HepG2 (cell line): ENCODE measurements at regions not wholly inside any gene's neighbourhood (a gene's known extent, or its start where the extent isn't known, plus 50 kb on each side); places are given as distances from the start of the nearest gene placed in this dataset.

ENCODE experiments used
- ATAC-seq: fragments of 200-7000 bp; cut with Tn5 transposase; 3 replicates; pipeline ENCODE4 v1.9.1; 2020; ENCODE audit warnings: mild to moderate bottlenecking, moderate library complexity
- BruUV-seq: library from RNA; stranded (reverse); fragments of 400-500 nt; replicated peaks from 2 replicates; lab custom pipeline; 2021; lab: Mats Ljungman, UMichigan
- CTCF ChIA-PET: fragments of 300-600 bp; formaldehyde crosslinking; extraction: SDS; loops from one replicate; lab custom pipeline; 2021; ENCODE audit warnings: low total read pairs, inconsistent platforms, low intra/inter-chr PET ratio; lab: Yijun Ruan, JAX
- POLR2A ChIA-PET: fragments of 350-600 bp; sonication (Branson Sonifier 250); formaldehyde crosslinking; loops from one replicate; lab custom pipeline; 2020; ENCODE audit warnings: antibody characterized with exemption, inconsistent platforms; lab: Yijun Ruan, JAX
- DNase-seq: peaks from one replicate; pipeline ENCODE4 v3.0.0-alpha.2; 2015; ENCODE audit warnings: low spot score
- FAIRE-seq: peaks from 3 replicates; lab custom pipeline; 2011; peaks lifted over from hg19 to GRCh38; lab: Jason Lieb, UNC
- H2AFZ ChIP-seq: one replicate; pipeline ENCODE4 v1.6.1; 2011; ENCODE audit warnings: low read length, inconsistent platforms
- H3K27ac ChIP-seq: fragments of 300-600 bp; 3 replicates; pipeline ENCODE4 v1.8.0; 2011; ENCODE audit warnings: mixed run types, mild to moderate bottlenecking, mixed read lengths, low read length, inconsistent platforms; ENCODE audit not compliant: insufficient read depth; ENCODE audit errors: extremely low read length
- H3K27me3 ChIP-seq, 2 experiments: fragments of 200-600 bp in 1 of 2; 2 replicates in 1 of 2; 3 replicates in 1 of 2; pipeline versions ENCODE4 v1.6.0 to v1.8.0; 2011; ENCODE audit warnings: low read length in 2 of 2, mild to moderate bottlenecking in 2 of 2, moderate library complexity in 2 of 2, inconsistent platforms in 1 of 2; ENCODE audit not compliant: insufficient read depth in 2 of 2, control insufficient read depth in 1 of 2
- H3K36me3 ChIP-seq, 2 experiments: fragments of 200-600 bp in 1 of 2; replicated peaks in 1 of 2; 2 replicates in 1 of 2; 3 replicates in 1 of 2; pipeline versions ENCODE4 v1.5.1 to v1.8.0; 2011; ENCODE audit warnings: low read length in 2 of 2, inconsistent platforms in 1 of 2; ENCODE audit not compliant: insufficient read depth in 2 of 2, control insufficient read depth in 1 of 2
- H3K4me1 ChIP-seq: 2 replicates; pipeline ENCODE4 v1.5.1; 2012; ENCODE audit warnings: low read length, inconsistent platforms; ENCODE audit not compliant: insufficient read depth
- H3K4me2 ChIP-seq: 2 replicates; pipeline ENCODE4 v1.6.0; 2011; ENCODE audit warnings: low read depth, low read length, inconsistent platforms
- H3K4me3 ChIP-seq, 3 experiments: fragments of 200-600 bp in 1 of 3; sonication (generic), shearing (Covaris generic) in 1 of 3; replicated peaks in 1 of 3; 2 replicates each; pipeline ENCODE4 v1.5.1; 2011 to 2016; ENCODE audit warnings: low read length in 3 of 3, inconsistent platforms in 2 of 3, low read depth in 2 of 3, mild to moderate bottlenecking in 2 of 3, control low read depth in 1 of 3, mixed read lengths in 1 of 3; ENCODE audit not compliant: insufficient read depth in 1 of 3
- H3K79me2 ChIP-seq: one replicate; pipeline ENCODE4 v1.6.1; 2011; ENCODE audit warnings: low read length, inconsistent platforms; ENCODE audit not compliant: insufficient read depth
- H3K9ac ChIP-seq: 2 replicates; pipeline ENCODE4 v1.6.0; 2011; ENCODE audit warnings: mild to moderate bottlenecking, low read depth, low read length, inconsistent platforms; ENCODE audit not compliant: insufficient read depth
- H3K9me3 ChIP-seq: 2 replicates; pipeline ENCODE4 v1.5.1; 2012; ENCODE audit warnings: mild to moderate bottlenecking, low read length
- H4K20me1 ChIP-seq: 2 replicates; pipeline ENCODE4 v1.6.0; 2011; ENCODE audit warnings: inconsistent platforms, mild to moderate bottlenecking, low read length, moderate library complexity; ENCODE audit not compliant: insufficient read depth
- NR2C2 ChIP-seq: sonication (generic); formaldehyde crosslinking; IDR thresholded peaks from 2 replicates; pipeline ENCODE4 v1.4.0; 2020; ENCODE audit warnings: missing genetic modification reagents, mild to moderate bottlenecking, moderate library complexity, borderline replicate concordance
- PCBP2 ChIP-seq: fragments of 200-400 bp; formaldehyde crosslinking; optimal IDR thresholded peaks from 2 replicates; pipeline ENCODE3; 2018; ENCODE audit warnings: low read length, low read depth; ENCODE audit not compliant: poor library complexity, severe bottlenecking
- TFE3 ChIP-seq: IDR thresholded peaks from 2 replicates; pipeline ENCODE4 v1.6.1; 2016
- ZNF142 ChIP-seq: sonication (generic); formaldehyde crosslinking; IDR thresholded peaks from 2 replicates; pipeline ENCODE4 v1.4.0; 2020; ENCODE audit warnings: missing genetic modification reagents
- WGBS: methylation state at CpG from one replicate; pipeline ENCODE4 v1.1.6; 2017; ENCODE audit warnings: low lambda C conversion rate; 5-methylcytosine and 5-hydroxymethylcytosine counted together
- in situ Hi-C: cut with HindIII; loops from 2 replicates; pipeline ENCODE4 v1.10.0; 2017; ENCODE audit warnings: low pct_unique_long_range_greater_than_20kb; ENCODE audit not compliant: extremely low pct_ligation_motif_present
- intact Hi-C: fragments of 100-400 bp; cut with micrococcal nuclease; formaldehyde crosslinking; loops from one replicate; pipeline ENCODE4 v1.10.0; 2022; ENCODE audit not compliant: unreplicated experiment

GRCh38 chr2:212606232-212606631, 67.6 kb upstream of the ERBB4 start:
- Histone ChIP-seq H3K9me3 (no peaks in the 10 kb centered on the region), H3K4me1 (no peaks in the 10 kb centered on the region), H3K4me3 (no peak overlapping the region), H3K79me2 (no peaks in the 10 kb centered on the region), H3K27ac (no peak overlapping the region), H3K36me3 (no peaks in the 10 kb centered on the region), H3K9ac (no peak overlapping the region), H2AFZ (no peak overlapping the region), H3K27me3 (no peaks in the 10 kb centered on the region), H4K20me1 (no peaks in the 10 kb centered on the region), H3K4me2 (no peak overlapping the region)
- BruUV-seq: no TSS peak
- FAIRE-seq (no peak), DNase-seq (no peak), ATAC-seq (no peak)
- ChIA-PET POLR2A (no interaction called here), CTCF (no interaction called here)
- WGBS: 7% methylated on average over 1 of the region's 1 CpG
- intact Hi-C loops (no loop called here), in situ Hi-C loops (no loop called here)
- no peak for TF ChIP-seq NR2C2
- no peak for TF ChIP-seq PCBP2
- TF ChIP-seq TFE3 (CRISPR knock-in tag): no peak
- TF ChIP-seq ZNF142 (CRISPR knock-in tag): no peak
